ENCODE measurements at regions not wholly inside any gene's neighbourhood (a gene's known extent, or its start where the extent isn't known, plus 50 kb on each side); places are given as distances from the start of the nearest gene placed in this dataset.

GRCh38 chr3:103410231-103410630 is 975.4 kb downstream of the ZPLD1 start:
- Histone ChIP-seq H3K27ac (ENCODE audit: low read length) (no peak overlapping the region), H4K20me1 (ENCODE audit: insufficient read depth) (no peaks in the 10 kb centered on the region), H3K4me3 (ENCODE audit: low read length) (no peak overlapping the region), H3K9me2 (ENCODE audit: insufficient read depth, low read length) (no peaks in the 10 kb centered on the region), H3F3A (ENCODE audit: insufficient read depth, low read length, poor library complexity, severe bottlenecking) (no peaks in the 10 kb centered on the region), H3K27me3 (ENCODE audit: insufficient read depth, low read depth, low read length) (no peaks in the 10 kb centered on the region), H3K9ac (ENCODE audit: low read length) (no peak overlapping the region), H3K4me2 (ENCODE audit: low read length) (no peak overlapping the region), H3K36me3 (ENCODE audit: insufficient read depth, low read length) (no peaks in the 10 kb centered on the region), H3K79me2 (replicated peaks; ENCODE audit: insufficient read depth, low read length) (no peaks in the 10 kb centered on the region), H3K9me3 (ENCODE audit: low read length) (no peaks in the 10 kb centered on the region), H2AFZ (ENCODE audit: low read depth, low read length) (no peak overlapping the region)
- no peak for TF ChIP-seq SMC3 (conservative IDR thresholded peaks at IDR 0.05; ENCODE audit: poor library complexity)
- no peak for TF ChIP-seq RAD21 (conservative IDR thresholded peaks at IDR 0.05)
- TF ChIP-seq POLR2AphosphoS5 (IDR thresholded peaks at IDR 0.05) = no peak
- no peak for TF ChIP-seq REST (IDR thresholded peaks at IDR 0.05; ENCODE audit: borderline replicate concordance)
- TF ChIP-seq EP300 (conservative IDR thresholded peaks at IDR 0.05; ENCODE audit: poor library complexity, severe bottlenecking) = no peak

- Histone ChIP-seq H3K9me2 (ENCODE audit: insufficient read depth, low read length) (no peaks in the 10 kb centered on the region), H3K27ac (ENCODE audit: low read length) (no peak overlapping the region)
- TF ChIP-seq POLR2AphosphoS5 (IDR thresholded peaks at IDR 0.05) = peak; percentile 76
- TF ChIP-seq EP300 (conservative IDR thresholded peaks at IDR 0.05; ENCODE audit: poor library complexity, severe bottlenecking) = peak; percentile 89
- no peak for TF ChIP-seq SMC3 (conservative IDR thresholded peaks at IDR 0.05; ENCODE audit: poor library complexity)
- TF ChIP-seq TAF1 (IDR thresholded peaks at IDR 0.05; ENCODE audit: low read depth) = no peak
- TF ChIP-seq CTCF (IDR thresholded peaks at IDR 0.05; ENCODE audit: poor library complexity, severe bottlenecking) = no peak
- no peak for TF ChIP-seq RAD21 (conservative IDR thresholded peaks at IDR 0.05)
- TF ChIP-seq REST (IDR thresholded peaks at IDR 0.05; ENCODE audit: borderline replicate concordance) = no peak
- TF ChIP-seq EZH2 (IDR thresholded peaks at IDR 0.05; ENCODE audit: borderline replicate concordance, insufficient read depth, low read length, poor library complexity, severe bottlenecking) = no peak
Measured at GRCh38 chr3:103421460-103421859, 986.6 kb downstream of the ZPLD1 start.

More at GRCh38 chr3:103421460-103421859, 986.6 kb downstream of the ZPLD1 start:
- no peaks in the 10 kb centered on the region for H3F3A ChIP-seq (ENCODE audit: insufficient read depth, low read length, poor library complexity, severe bottlenecking)
- no peaks in the 10 kb centered on the region for H4K20me1 ChIP-seq (ENCODE audit: insufficient read depth)
- H3K9ac ChIP-seq (ENCODE audit: low read length) = no peak overlapping the region
- H3K4me2 ChIP-seq (ENCODE audit: low read length) = no peak overlapping the region
- H3K9me3 ChIP-seq (ENCODE audit: low read length) = no peaks in the 10 kb centered on the region
- no peaks in the 10 kb centered on the region for H3K36me3 ChIP-seq (ENCODE audit: insufficient read depth, low read length)
- no peaks in the 10 kb centered on the region for H3K79me2 ChIP-seq (replicated peaks; ENCODE audit: insufficient read depth, low read length)
- no peak overlapping the region for H3K4me3 ChIP-seq (ENCODE audit: low read length)
- no peaks in the 10 kb centered on the region for H3K27me3 ChIP-seq (ENCODE audit: insufficient read depth, low read depth, low read length)
- no peak overlapping the region for H2AFZ ChIP-seq (ENCODE audit: low read depth, low read length)
